Spleen (tissue), 11 donors: ENCODE measurements at regions not wholly inside any gene's neighbourhood (a gene's known extent, or its start where the extent isn't known, plus 50 kb on each side); places are given as distances from the start of the nearest gene placed in this dataset.
"Not testable (repeated sequence)": the region's sequence is repeated elsewhere in the genome, so short reads cannot be mapped to it uniquely, and the experiment has no call there.

ENCODE experiments used
- DNase-seq: peaks from one replicate; pipeline ENCODE4 v3.0.0-alpha.2; 2020
- H3K27ac ChIP-seq, 8 donors: fragments of 200-600 bp; sonication (generic) in 7 of 8; 1 replicate in 4 of 8; 2 replicates in 4 of 8; pipeline versions ENCODE4 v1.5.0 to v1.8.0; 2016 to 2021; ENCODE audit warnings: inconsistent platforms in 4 of 8, mild to moderate bottlenecking in 4 of 8, moderate library complexity in 1 of 8
- H3K27me3 ChIP-seq, 7 donors: fragments of 200-600 bp; sonication (generic) in 6 of 7; replicated peaks in 1 of 7; 1 replicate in 4 of 7; 2 replicates in 3 of 7; pipeline versions ENCODE4 v1.5.0 to v1.8.0; 2016 to 2021; ENCODE audit warnings: inconsistent platforms in 3 of 7, mild to moderate bottlenecking in 1 of 7
- H3K36me3 ChIP-seq, 6 donors: fragments of 200-600 bp; sonication (generic) in 5 of 6; 1 replicate in 4 of 6; 2 replicates in 2 of 6; pipeline versions ENCODE4 v1.5.0 to v1.8.0; 2016 to 2021; ENCODE audit warnings: inconsistent platforms in 2 of 6
- H3K4me1 ChIP-seq, 6 donors: fragments of 200-600 bp; sonication (generic) in 5 of 6; 1 replicate in 3 of 6; 2 replicates in 3 of 6; pipeline versions ENCODE4 v1.5.0 to v1.8.0; 2016 to 2021; ENCODE audit warnings: inconsistent platforms in 3 of 6
- H3K4me3 ChIP-seq, 8 donors: fragments of 200-600 bp; sonication (generic) in 7 of 8; 1 replicate in 4 of 8; 2 replicates in 4 of 8; pipeline versions ENCODE4 v1.5.0 to v1.8.0; 2016 to 2021; ENCODE audit warnings: inconsistent platforms in 4 of 8, mild to moderate bottlenecking in 4 of 8, moderate library complexity in 2 of 8
- H3K9me3 ChIP-seq, 8 donors: fragments of 200-600 bp; sonication (generic) in 7 of 8; 1 replicate in 4 of 8; 2 replicates in 4 of 8; pipeline versions ENCODE4 v1.5.0 to v1.8.0; 2016 to 2021; ENCODE audit warnings: inconsistent platforms in 4 of 8
- CTCF ChIP-seq, 11 experiments: fragments of 200-600 bp in 7 of 11; fragments of 450-650 bp in 4 of 11; sonication (generic) in 4 of 11; IDR thresholded peaks in 8 of 11; conservative IDR thresholded peaks in 3 of 11; 1 replicate in 7 of 11; 2 replicates in 4 of 11; pipeline versions ENCODE4 v1.4.0 to v1.8.0; 2016 to 2021; ENCODE audit warnings: antibody characterized with exemption in 11 of 11, inconsistent platforms in 4 of 11, mild to moderate bottlenecking in 1 of 11
- POLR2A ChIP-seq, 3 donors: fragments of 450-650 bp; IDR thresholded peaks; one replicate each; pipeline ENCODE4 v1.5.1; 2017; ENCODE audit warnings: antibody characterized with exemption in 3 of 3, mild to moderate bottlenecking in 1 of 3
- POLR2AphosphoS5 ChIP-seq, 3 donors: sonication (generic); formaldehyde crosslinking; IDR thresholded peaks; one replicate each; pipeline ENCODE4 v1.5.1; 2017; ENCODE audit warnings: antibody characterized with exemption in 3 of 3
- WGBS, 5 donors: extraction: QIAGEN DNeasy Blood & Tissue Kit in 3 of 5; methylation state at CpG; one replicate each; pipeline versions ENCODE4 v1.1.5 to v1.1.7; 2013 to 2018; 5-methylcytosine and 5-hydroxymethylcytosine counted together
- intact Hi-C: fragments of 100-400 bp; cut with DNase I; formaldehyde crosslinking; loops from one replicate; pipeline ENCODE4 v1.15.0; 2023; ENCODE audit warnings: low total_unique reads
- donor health status: healthy with polysubstance abuse.
- donor health status: DM: no; HTN: no; CAD: no; lungs with moderate emphysema.
- donor health status: DM: no; HTN: no; CAD: no.
- donor health status: Bipolar disorder and iron deficiency.
- donor health status: healthy.
- donor health status: DM: no; HTN: no; CAD: no.
- donor health status: DM: yes; HTN: yes; CAD: no.

DNA sequence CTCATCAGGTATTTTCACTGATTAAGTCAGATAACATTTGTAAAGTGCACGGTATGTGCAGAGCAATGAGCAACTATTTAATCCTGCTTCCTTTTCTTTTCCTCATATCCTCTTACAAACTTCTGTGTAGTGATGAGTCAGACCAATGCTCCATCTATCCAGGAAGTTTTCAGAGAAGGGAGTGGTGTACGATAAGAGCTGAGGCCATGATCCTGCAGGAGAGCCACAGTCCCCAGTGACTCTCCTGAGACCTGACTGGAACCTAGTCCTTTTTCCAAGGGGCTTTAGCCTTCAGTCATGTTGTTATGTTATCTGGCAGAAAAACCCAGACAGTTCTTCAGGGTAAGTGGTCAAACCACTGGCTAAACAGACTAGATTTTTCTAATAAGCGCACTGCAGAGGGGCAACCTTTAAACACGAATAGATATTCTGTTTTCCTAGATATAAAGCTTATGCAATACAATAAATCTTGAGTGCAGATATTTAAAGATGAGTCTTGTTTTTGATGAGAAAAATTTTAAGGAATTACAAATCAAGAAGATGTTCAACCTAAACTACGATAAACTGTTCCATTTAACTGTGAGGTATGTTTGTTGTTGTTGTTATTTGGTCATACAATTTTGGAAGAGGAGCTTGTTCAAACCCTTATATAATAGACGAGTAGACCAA, 110.5 kb upstream of the RAP2B start:
- Histone ChIP-seq H3K36me3 (no peaks in the 10 kb centered on the region), H3K27ac (no peak overlapping the region), H3K27me3 (no peaks in the 10 kb centered on the region), H3K4me3 (no peak overlapping the region), H3K4me1 (no peaks in the 10 kb centered on the region), H3K9me3 (no peaks in the 10 kb centered on the region)
- DNase-seq = no peak
- intact Hi-C loops = no loop called here
- no peak for TF ChIP-seq POLR2AphosphoS5 (IDR thresholded peaks at IDR 0.05)
- no peak for TF ChIP-seq POLR2A (IDR thresholded peaks at IDR 0.05)
- TF ChIP-seq CTCF (IDR thresholded peaks at IDR 0.05 in 8 of 11, conservative IDR thresholded peaks at IDR 0.05 in 3 of 11) = no peak
- 72 to 90% (median 76%) methylated on average over 6 of the region's 6 CpGs for WGBS, 5 donors

DNA sequence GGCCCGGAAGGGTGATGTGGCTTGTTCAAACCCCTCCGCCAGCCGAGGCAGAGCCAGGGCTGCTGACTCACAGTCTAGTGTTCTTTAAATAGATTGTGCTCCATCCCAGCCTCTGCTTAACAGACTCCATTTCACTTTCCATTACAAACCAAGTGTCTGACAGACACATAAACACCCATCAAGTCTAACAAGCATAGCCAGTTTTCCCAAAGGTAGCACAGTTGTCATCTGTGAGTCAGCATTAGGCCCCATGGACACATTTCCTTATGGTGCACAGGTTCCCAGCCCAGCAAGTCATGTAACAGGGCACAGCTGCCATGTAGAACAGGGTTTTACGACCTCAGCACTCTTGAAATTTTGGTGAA, 109.9 kb upstream of the RAP2B start:
- Histone ChIP-seq H3K27ac (no peak overlapping the region), H3K4me3 (no peak overlapping the region), H3K27me3 (no peaks in the 10 kb centered on the region), H3K9me3 (no peaks in the 10 kb centered on the region), H3K36me3 (no peaks in the 10 kb centered on the region), H3K4me1 (no peaks in the 10 kb centered on the region)
- WGBS, 5 donors = 62 to 73% (median 71%) methylated on average over 4 of the region's 4 CpGs
- intact Hi-C loops = no loop called here
- no peak for DNase-seq
- TF ChIP-seq POLR2A (IDR thresholded peaks at IDR 0.05) (no peak), CTCF (IDR thresholded peaks at IDR 0.05 in 8 of 11, conservative IDR thresholded peaks at IDR 0.05 in 3 of 11) (no peak), POLR2AphosphoS5 (IDR thresholded peaks at IDR 0.05) (no peak)

- intact Hi-C loops = no loop called here
- WGBS, 5 donors = 76 to 98% (median 91%) methylated on average over 5 of the region's 5 CpGs
- no peaks in the 10 kb centered on the region for H3K9me3 ChIP-seq
- TF ChIP-seq POLR2AphosphoS5 (IDR thresholded peaks at IDR 0.05) (no peak), POLR2A (IDR thresholded peaks at IDR 0.05) (no peak), CTCF (IDR thresholded peaks at IDR 0.05 in 8 of 11, conservative IDR thresholded peaks at IDR 0.05 in 3 of 11) (no peak)
- H3K4me3 ChIP-seq = no peak overlapping the region
- H3K27ac ChIP-seq = no peak overlapping the region
- H3K36me3 ChIP-seq = no peaks in the 10 kb centered on the region
- no peak for DNase-seq
- no peaks in the 10 kb centered on the region for H3K4me1 ChIP-seq
- H3K27me3 ChIP-seq = no peaks in the 10 kb centered on the region
Measured at GRCh38 chr3:153055217-153055616, 106.8 kb upstream of the RAP2B start.

- H3K4me1 ChIP-seq = no peaks in the 10 kb centered on the region
- DNase-seq = no peak
- H3K36me3 ChIP-seq = no peaks in the 10 kb centered on the region
- TF ChIP-seq CTCF (IDR thresholded peaks at IDR 0.05 in 8 of 11, conservative IDR thresholded peaks at IDR 0.05 in 3 of 11) (no peak), POLR2AphosphoS5 (IDR thresholded peaks at IDR 0.05) (no peak), POLR2A (IDR thresholded peaks at IDR 0.05) (no peak)
- no peaks in the 10 kb centered on the region for H3K27me3 ChIP-seq
- H3K4me3 ChIP-seq = no peak overlapping the region
- intact Hi-C loops = no loop called here
- no peaks in the 10 kb centered on the region for H3K9me3 ChIP-seq
- H3K27ac ChIP-seq = no peak overlapping the region
- 70 to 100% (median 84%) methylated on average over 1 to 2 of the region's 2 CpGs for WGBS, 5 donors
Measured at GRCh38 chr3:153055779-153056178, 106.2 kb upstream of the RAP2B start.

- H3K36me3 ChIP-seq, H3K9me3 ChIP-seq, H3K27ac ChIP-seq, H3K4me1 ChIP-seq, intact Hi-C loops, H3K27me3 ChIP-seq, H3K4me3 ChIP-seq, DNase-seq: not testable (repeated sequence)
- 62 to 83% (median 69%) methylated on average over 6 of the region's 6 CpGs for WGBS, 5 donors
Measured at GRCh38 chr3:153058031-153058688, 103.9 kb upstream of the RAP2B start.
